ENCODE measurements at regions not wholly inside any gene's neighbourhood (a gene's known extent, or its start where the extent isn't known, plus 50 kb on each side); places are given as distances from the start of the nearest gene placed in this dataset.
A peak's percentile ranks its signal among the peaks of the same experiment; 100 is the strongest.

- TF ChIP-seq ZNF592 (IDR thresholded peaks at IDR 0.05) (no peak), ZBED1 (IDR thresholded peaks at IDR 0.05; ENCODE audit: borderline replicate concordance) (no peak), SMC3 (IDR thresholded peaks at IDR 0.05; ENCODE audit: borderline replicate concordance, low read length) (no peak), RCOR1 (conservative IDR thresholded peaks at IDR 0.05; ENCODE audit: low read depth, low read length) (peak; percentile 78; the same call in 1 of the 2 replicates), SMAD5 (IDR thresholded peaks at IDR 0.05; ENCODE audit: low read depth) (no peak), NFYA (IDR thresholded peaks at IDR 0.05; ENCODE audit: borderline replicate concordance, low read depth, low read length) (no peak), ZNF24 (IDR thresholded peaks at IDR 0.05) (peak; percentile 81), NR2C2 (IDR thresholded peaks at IDR 0.05; ENCODE audit: borderline replicate concordance, control insufficient read depth, insufficient read length, low read depth) (no peak), ZBTB11 (CRISPR knock-in tag; IDR thresholded peaks at IDR 0.05) (no peak), MYB (IDR thresholded peaks at IDR 0.05; ENCODE audit: borderline replicate concordance, low read depth, low read length) (no peak), KDM1A (IDR thresholded peaks at IDR 0.05; ENCODE audit: borderline replicate concordance) (no peak), GATAD2B (conservative IDR thresholded peaks at IDR 0.05; ENCODE audit: low read depth) (0 out of 2 replicates have a peak, but pooled peaks have one; percentile 33), NR2F1 (conservative IDR thresholded peaks at IDR 0.05) (peak; percentile 88), CHD2 (IDR thresholded peaks at IDR 0.05; ENCODE audit: borderline replicate concordance, low read depth, low read length) (peak; percentile 39; the same call in 1 of the 2 replicates), BCL11A (IDR thresholded peaks at IDR 0.05; ENCODE audit: low read depth, low read length) (peak; percentile 77), CREM (IDR thresholded peaks at IDR 0.05; ENCODE audit: low read depth) (peak; percentile 33; the same call in 1 of the 2 replicates), ZNF274 (IDR thresholded peaks at IDR 0.05; ENCODE audit: insufficient read depth, insufficient read length) (no peak), CHD1 (IDR thresholded peaks at IDR 0.05; ENCODE audit: low read depth, low read length) (no peak), SRF (IDR thresholded peaks at IDR 0.05; ENCODE audit: low read depth in 2 of 2, low read length in 2 of 2) (peak in 1 of 2 experiments; percentile 25; a peak in 1 of 4 replicates), SMAD1 (IDR thresholded peaks at IDR 0.05; ENCODE audit: low read depth, partially characterized antibody) (no peak), CBX5 (IDR thresholded peaks at IDR 0.05; ENCODE audit: low read depth) (0 out of 2 replicates have a peak, but pooled peaks have one; percentile 60), RB1 (IDR thresholded peaks at IDR 0.05; ENCODE audit: borderline replicate concordance) (no peak), EED (IDR thresholded peaks at IDR 0.05; ENCODE audit: low read depth) (peak; percentile 45; the same call in 1 of the 2 replicates)
Measured at GRCh38 chr3:180278583-180279188, 241.9 kb upstream of the PEX5L start (continued).

Measured in GM12878 (cell line).